ENCODE measurements at regions not wholly inside any gene's neighbourhood (a gene's known extent, or its start where the extent isn't known, plus 50 kb on each side); places are given as distances from the start of the nearest gene placed in this dataset.

DNA sequence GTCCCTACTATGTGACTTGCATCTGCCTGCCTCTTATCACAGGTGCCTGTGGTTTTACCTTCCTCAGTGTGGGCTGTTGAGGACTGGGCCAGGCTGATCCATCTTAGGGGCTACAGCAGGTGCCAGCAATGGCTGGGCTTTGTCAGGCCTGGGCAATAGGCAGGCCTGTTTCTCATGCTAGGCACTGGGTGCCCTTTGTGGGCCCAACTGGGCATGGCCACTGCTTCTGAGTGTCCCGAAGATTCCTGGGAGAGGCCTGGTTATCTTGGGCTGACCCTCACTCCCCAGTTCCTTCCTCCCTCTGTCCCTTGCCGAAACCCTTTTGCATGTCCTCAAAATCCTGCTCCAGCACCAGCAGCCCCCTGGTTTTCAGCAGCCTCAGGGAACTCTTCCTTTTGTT, 1024.9 kb downstream of the KCNJ18 start:
- ChIA-PET POLR2A (no interaction called here), CTCF (ENCODE audit: low intra/inter-chr PET ratio) (no interaction called here)
- in situ Hi-C loops (cut with MboI), result no loop called here
- Histone ChIP-seq H3K79me2 (ENCODE audit: control insufficient read depth, insufficient read depth, low read length) (no peaks in the 10 kb centered on the region), H3K4me1 (replicated peaks in 1 of 2; ENCODE audit: control insufficient read depth in 2 of 2, insufficient read depth in 2 of 2, low read length in 2 of 2) (no peaks in the 10 kb centered on the region), H3K36me3 (ENCODE audit: control insufficient read depth, insufficient read depth, low read length) (no peaks in the 10 kb centered on the region), H4K20me1 (replicated peaks; ENCODE audit: control insufficient read depth, insufficient read depth, low read length) (no peaks in the 10 kb centered on the region), H3K27me3 (ENCODE audit: control insufficient read depth in 2 of 2, insufficient read depth in 2 of 2, low read length in 2 of 2) (no peaks in the 10 kb centered on the region), H3K9me3 (replicated peaks; ENCODE audit: control insufficient read depth, insufficient read depth, low read depth, low read length) (no peaks in the 10 kb centered on the region), H3K4me2 (ENCODE audit: insufficient read depth, low read length) (no peak overlapping the region), H2AFZ (ENCODE audit: low read depth, low read length) (no peak overlapping the region), H3K9me1 (ENCODE audit: control insufficient read depth, insufficient read depth, low read length) (no peaks in the 10 kb centered on the region), H3K4me3 (no peak overlapping the region), H3K27ac (ENCODE audit: extremely low read depth, low read depth, low read length) (no peak overlapping the region), H3K9ac (ENCODE audit: insufficient read depth in 1 of 2, low read depth in 2 of 2, low read length in 2 of 2) (no peak overlapping the region)
- BruUV-seq (replicated peaks), result no TSS peak
- FAIRE-seq (no peak), DNase-seq (ENCODE audit: extremely low read depth in 1 of 4, low spot score in 3 of 4) (no peak), ATAC-seq (no peak)
- no peak for TF ChIP-seq HMGN3 (IDR thresholded peaks at IDR 0.05; ENCODE audit: borderline replicate concordance, extremely low read depth, insufficient read length, low read depth, low read length)
- TF ChIP-seq ZNF324 (CRISPR knock-in tag; IDR thresholded peaks at IDR 0.05), result no peak
- no peak for TF ChIP-seq MTA2 (IDR thresholded peaks at IDR 0.05; ENCODE audit: low read depth)
- TF ChIP-seq MAZ (CRISPR knock-in tag; conservative IDR thresholded peaks at IDR 0.05 in 1 of 2, IDR thresholded peaks at IDR 0.05 in 1 of 2), result no peak
- TF ChIP-seq NFYB (IDR thresholded peaks at IDR 0.05; ENCODE audit: extremely low read depth, insufficient read length), result no peak
- TF ChIP-seq, protein P1, sequence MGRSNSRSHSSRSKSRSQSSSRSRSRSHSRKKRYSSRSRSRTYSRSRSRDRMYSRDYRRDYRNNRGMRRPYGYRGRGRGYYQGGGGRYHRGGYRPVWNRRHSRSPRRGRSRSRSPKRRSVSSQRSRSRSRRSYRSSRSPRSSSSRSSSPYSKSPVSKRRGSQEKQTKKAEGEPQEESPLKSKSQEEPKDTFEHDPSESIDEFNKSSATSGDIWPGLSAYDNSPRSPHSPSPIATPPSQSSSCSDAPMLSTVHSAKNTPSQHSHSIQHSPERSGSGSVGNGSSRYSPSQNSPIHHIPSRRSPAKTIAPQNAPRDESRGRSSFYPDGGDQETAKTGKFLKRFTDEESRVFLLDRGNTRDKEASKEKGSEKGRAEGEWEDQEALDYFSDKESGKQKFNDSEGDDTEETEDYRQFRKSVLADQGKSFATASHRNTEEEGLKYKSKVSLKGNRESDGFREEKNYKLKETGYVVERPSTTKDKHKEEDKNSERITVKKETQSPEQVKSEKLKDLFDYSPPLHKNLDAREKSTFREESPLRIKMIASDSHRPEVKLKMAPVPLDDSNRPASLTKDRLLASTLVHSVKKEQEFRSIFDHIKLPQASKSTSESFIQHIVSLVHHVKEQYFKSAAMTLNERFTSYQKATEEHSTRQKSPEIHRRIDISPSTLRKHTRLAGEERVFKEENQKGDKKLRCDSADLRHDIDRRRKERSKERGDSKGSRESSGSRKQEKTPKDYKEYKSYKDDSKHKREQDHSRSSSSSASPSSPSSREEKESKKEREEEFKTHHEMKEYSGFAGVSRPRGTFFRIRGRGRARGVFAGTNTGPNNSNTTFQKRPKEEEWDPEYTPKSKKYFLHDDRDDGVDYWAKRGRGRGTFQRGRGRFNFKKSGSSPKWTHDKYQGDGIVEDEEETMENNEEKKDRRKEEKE (IDR thresholded peaks at IDR 0.05; ENCODE audit: borderline replicate concordance in 1 of 2, control insufficient read depth in 1 of 2, low read depth in 2 of 2, low read length in 1 of 2), result no peak
- intact Hi-C loops (cut with micrococcal nuclease), result no loop called here
- WGBS (ENCODE audit: insufficient coverage, low coverage, missing lambda C conversion rate), result no CpG with 5 or more reads among the region's 2 CpGs
